GM19043 (cell line): ENCODE measurements at regions not wholly inside any gene's neighbourhood (a gene's known extent, or its start where the extent isn't known, plus 50 kb on each side); places are given as distances from the start of the nearest gene placed in this dataset.

Experiments
- ATAC-seq: cut with Tn5 transposase; IDR thresholded peaks from one replicate; pipeline ENCODE4 v1.9.1; 2021; ENCODE audit warnings: low read depth; ENCODE audit not compliant: unreplicated experiment

DNA sequence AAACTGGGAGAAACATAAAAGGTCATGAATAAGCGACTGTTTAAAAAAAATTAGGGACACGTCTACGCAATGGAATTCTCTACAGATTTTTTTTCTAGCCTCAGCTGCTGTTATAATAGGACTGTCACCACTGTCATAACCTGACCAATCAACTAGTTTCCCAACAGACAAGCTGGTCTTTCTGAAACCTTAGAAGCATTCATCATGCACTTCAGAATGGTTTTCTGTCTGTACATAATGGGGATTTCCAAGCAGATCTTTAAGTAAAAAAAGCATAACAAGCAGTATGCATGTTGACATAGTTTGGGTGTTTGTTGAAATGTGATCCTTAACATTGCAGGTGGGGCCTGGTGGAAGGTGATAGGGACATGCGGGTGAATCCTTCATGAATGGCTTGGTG is 58.3 kb upstream of the SEMA6A start:
- ATAC-seq = no peak

DNA sequence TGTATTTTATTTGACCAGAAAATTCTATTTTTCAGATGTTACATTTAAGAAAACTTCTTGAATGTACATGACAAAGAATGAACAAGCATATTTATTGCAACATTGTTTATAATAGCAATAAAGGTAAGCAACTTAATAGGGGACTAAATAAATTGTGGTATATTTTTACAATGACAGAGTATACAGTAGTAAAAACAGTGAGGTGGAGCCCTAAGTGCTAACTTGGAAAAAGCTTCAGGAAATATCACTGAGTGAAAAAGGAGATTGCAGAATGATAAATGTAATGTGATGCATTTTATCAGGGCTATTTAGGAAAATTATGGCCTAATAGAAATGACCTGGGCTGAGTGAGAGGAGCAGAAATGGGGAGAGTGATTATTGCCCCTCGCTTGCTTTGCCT is 56.5 kb upstream of the SEMA6A start:
- no peak for ATAC-seq

DNA sequence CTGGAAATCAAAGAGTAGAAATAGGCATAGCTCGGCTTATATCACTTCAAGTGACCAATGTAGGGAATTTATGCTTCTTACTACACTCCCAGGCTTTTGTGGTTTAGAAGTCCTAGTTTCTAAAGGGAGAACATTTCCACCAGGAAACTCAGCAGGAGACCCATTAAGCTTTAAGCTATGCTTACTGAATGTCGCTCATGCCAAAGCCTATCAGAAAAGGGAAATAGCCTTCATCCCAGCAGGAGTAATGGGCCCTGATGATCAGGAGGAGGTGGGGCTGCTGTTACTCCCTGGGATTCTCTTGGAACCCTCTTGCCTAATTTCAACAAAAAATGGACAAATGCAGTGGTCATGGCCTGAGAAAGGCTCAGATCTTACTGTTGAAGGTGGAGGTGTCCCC is 54.5 kb upstream of the SEMA6A start:
- ATAC-seq = no peak

DNA sequence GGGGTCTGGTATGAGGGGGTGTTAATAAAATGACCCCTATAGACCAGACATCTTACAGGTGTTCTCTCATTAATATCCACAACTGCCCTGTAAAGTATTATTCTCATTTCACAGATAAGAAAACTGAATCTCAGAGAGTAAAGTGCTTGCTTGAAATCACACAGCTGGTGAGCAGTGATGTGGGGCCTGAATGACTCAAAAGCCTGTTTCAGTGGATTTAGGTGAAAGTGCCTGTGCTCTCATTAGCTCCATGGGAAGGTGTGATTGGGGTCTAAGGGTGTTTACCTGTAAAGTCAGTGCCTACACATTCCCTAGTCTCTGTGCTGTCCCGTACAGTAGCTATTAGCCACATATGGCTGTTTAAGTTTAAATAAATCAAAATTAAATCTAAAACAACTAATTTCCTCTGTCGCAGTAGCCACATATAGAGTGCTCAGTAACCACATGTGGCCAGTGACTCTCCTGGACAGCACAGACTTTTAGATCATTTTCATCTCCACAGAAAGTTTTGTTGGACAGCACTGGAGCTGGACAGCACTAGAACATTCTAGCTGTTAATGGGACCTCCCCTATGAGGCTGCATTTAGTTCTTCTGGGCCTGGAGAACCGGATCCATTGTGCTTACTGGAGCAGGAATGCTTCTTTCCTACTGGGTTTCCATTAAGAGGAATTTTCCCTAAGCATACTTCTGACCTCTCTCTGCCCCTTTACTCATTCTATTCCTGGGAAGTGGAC is 52.5 kb upstream of the SEMA6A start:
- ATAC-seq = peak; percentile 87

DNA sequence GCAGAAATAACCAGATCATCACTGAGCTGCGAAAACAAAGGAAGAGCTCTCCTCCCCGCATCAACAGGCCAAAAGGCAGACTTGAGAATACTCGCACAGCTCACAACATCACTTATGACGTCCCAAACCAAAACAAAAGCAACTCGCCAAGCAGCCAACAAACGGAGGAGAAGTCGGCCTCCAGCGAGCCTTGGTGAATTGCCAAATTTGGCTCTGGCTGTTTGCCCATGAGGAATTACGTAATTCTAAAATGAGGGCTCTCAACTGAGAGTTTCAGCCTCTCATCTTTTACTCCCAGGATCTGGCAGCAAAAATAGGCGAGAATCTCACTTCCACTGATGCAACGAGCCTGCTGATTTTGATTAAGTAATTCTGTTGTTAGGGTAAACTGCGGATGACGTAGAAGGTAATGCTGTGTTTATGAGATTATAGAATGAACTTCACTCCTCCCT is 51.7 kb upstream of the SEMA6A start:
- no peak for ATAC-seq
